HCEC 1CT (cell line): ENCODE measurements at regions not wholly inside any gene's neighbourhood (a gene's known extent, or its start where the extent isn't known, plus 50 kb on each side); places are given as distances from the start of the nearest gene placed in this dataset.
"Not testable (repeated sequence)": the region's sequence is repeated elsewhere in the genome, so short reads cannot be mapped to it uniquely, and the experiment has no call there.

Experiments
- DNase-seq: peaks from one replicate; pipeline ENCODE4 v3.0.0-alpha.2; 2017

GRCh38 chr3:25897019-25897418 lies 107.1 kb downstream of the OXSM start:
- peak; percentile 62 for DNase-seq

GRCh38 chr3:25899352-25900101 lies 109.6 kb downstream of the OXSM start:
- no peak for DNase-seq

GRCh38 chr3:25900161-25900560 lies 110.3 kb downstream of the OXSM start:
- DNase-seq: no peak

- no peak for DNase-seq
Observed at GRCh38 chr3:25901796-25902195, 111.9 kb downstream of the OXSM start.

- DNase-seq: peak; percentile 63
Observed at GRCh38 chr3:25902586-25902985, 112.7 kb downstream of the OXSM start.

GRCh38 chr3:25903371-25904129 lies 113.7 kb downstream of the OXSM start:
- DNase-seq: no peak

- no peak for DNase-seq
Observed at GRCh38 chr3:25904206-25904605, 114.3 kb downstream of the OXSM start.

GRCh38 chr3:25906132-25906906 lies 116.4 kb downstream of the OXSM start:
- peak; percentile 72 for DNase-seq

GRCh38 chr3:25907081-25907480 lies 117.2 kb downstream of the OXSM start:
- no peak for DNase-seq

GRCh38 chr3:25910105-25910504 lies 120.2 kb downstream of the OXSM start:
- no peak for DNase-seq

- DNase-seq: peak; percentile 36
Observed at GRCh38 chr3:25910997-25911396, 121.1 kb downstream of the OXSM start.

GRCh38 chr3:25911525-25912295 lies 121.8 kb downstream of the OXSM start:
- no peak for DNase-seq

GRCh38 chr3:25913179-25913578 lies 123.3 kb downstream of the OXSM start:
- no peak for DNase-seq

- peak; percentile 40 for DNase-seq
Observed at GRCh38 chr3:25915673-25916072, 125.8 kb downstream of the OXSM start.

- DNase-seq: no peak
Observed at GRCh38 chr3:25916321-25916720, 126.4 kb downstream of the OXSM start.

GRCh38 chr3:25931967-25932366 lies 142.1 kb downstream of the OXSM start:
- not testable (repeated sequence) for DNase-seq

GRCh38 chr3:25938566-25939325 lies 148.9 kb downstream of the OXSM start:
- no peak for DNase-seq

GRCh38 chr3:25940935-25941334 lies 151.0 kb downstream of the OXSM start:
- peak; percentile 15 for DNase-seq

- no peak for DNase-seq
Observed at GRCh38 chr3:25944329-25944728, 154.4 kb downstream of the OXSM start.

- DNase-seq: no peak
Observed at GRCh38 chr3:25945366-25945765, 155.5 kb downstream of the OXSM start.

GRCh38 chr3:25945836-25946235 lies 155.9 kb downstream of the OXSM start:
- no peak for DNase-seq

GRCh38 chr3:25952133-25952532 lies 162.2 kb downstream of the OXSM start:
- no peak for DNase-seq
